IMR-90 (cell line): ENCODE measurements at regions not wholly inside any gene's neighbourhood (a gene's known extent, or its start where the extent isn't known, plus 50 kb on each side); places are given as distances from the start of the nearest gene placed in this dataset.

ENCODE experiments used
- ATAC-seq: fragments of 200-7000 bp; cut with Tn5 transposase; 2 replicates; pipeline ENCODE4 v1.9.1; 2020; ENCODE audit warnings: low read depth, mild to moderate bottlenecking, moderate library complexity
- BruUV-seq: library from RNA; stranded (reverse); fragments of 400-500 nt; replicated peaks from 2 replicates; lab custom pipeline; 2021; lab: Mats Ljungman, UMichigan
- CTCF ChIA-PET: fragments of 300-600 bp; formaldehyde crosslinking; extraction: SDS; loops from one replicate; lab custom pipeline; 2021; ENCODE audit warnings: antibody characterized with exemption; lab: Yijun Ruan, JAX
- POLR2A ChIA-PET: fragments of 300-600 bp; sonication (Branson Sonifier 250); formaldehyde crosslinking; loops from one replicate; lab custom pipeline; 2022; ENCODE audit warnings: antibody characterized with exemption; ENCODE audit not compliant: unreplicated experiment; lab: Charles Lee
- DNase-seq: peaks from one replicate; pipeline ENCODE4 v3.0.0; 2013
- H2AFZ ChIP-seq: replicated peaks from 2 replicates; pipeline ENCODE3; 2013; ENCODE audit warnings: low read length, mild to moderate bottlenecking; ENCODE audit not compliant: poor library complexity
- H2AK5ac ChIP-seq: 2 replicates; pipeline ENCODE4 v1.6.1; 2013; ENCODE audit warnings: low read depth, low read length, inconsistent platforms
- H2AK9ac ChIP-seq: replicated peaks from 2 replicates; pipeline ENCODE3; 2013; ENCODE audit warnings: mild to moderate bottlenecking, low read depth, low read length, moderate library complexity; ENCODE audit not compliant: poor library complexity
- H2BK120ac ChIP-seq: 2 replicates; pipeline ENCODE4 v1.6.1; 2013; ENCODE audit warnings: low read depth, low read length, inconsistent platforms
- H2BK15ac ChIP-seq: 3 replicates; pipeline ENCODE4 v1.6.1; 2013; ENCODE audit warnings: low read depth, low read length, inconsistent platforms
- H2BK20ac ChIP-seq: 2 replicates; pipeline ENCODE4 v1.6.1; 2013; ENCODE audit warnings: low read depth, mild to moderate bottlenecking, inconsistent platforms, low read length, moderate library complexity
- H2BK5ac ChIP-seq: 2 replicates; pipeline ENCODE4 v1.6.1; 2013; ENCODE audit warnings: mild to moderate bottlenecking, low read depth, low read length, inconsistent platforms; ENCODE audit not compliant: poor library complexity, severe bottlenecking
- H3K14ac ChIP-seq: replicated peaks from 2 replicates; pipeline ENCODE4 v1.6.1; 2013; ENCODE audit warnings: low read depth, low read length, inconsistent platforms
- H3K18ac ChIP-seq: 2 replicates; pipeline ENCODE4 v1.6.1; 2013; ENCODE audit warnings: low read depth, low read length, control low read depth
- H3K23ac ChIP-seq: 2 replicates; pipeline ENCODE4 v1.6.1; 2013; ENCODE audit warnings: low read depth, low read length, inconsistent platforms
- H3K27ac ChIP-seq: 2 replicates; pipeline ENCODE4 v1.5.1; 2013; ENCODE audit warnings: mild to moderate bottlenecking, control low read depth, low read length; ENCODE audit not compliant: insufficient read depth
- H3K27me3 ChIP-seq: 2 replicates; pipeline ENCODE4 v1.6.1; 2013; ENCODE audit warnings: low read length; ENCODE audit not compliant: control insufficient read depth, insufficient read depth
- H3K36me3 ChIP-seq: 2 replicates; pipeline ENCODE4 v1.6.1; 2013; ENCODE audit warnings: low read length, mixed read lengths; ENCODE audit not compliant: control insufficient read depth, insufficient read depth
- H3K4ac ChIP-seq: 2 replicates; pipeline ENCODE4 v1.6.1; 2013; ENCODE audit warnings: low read depth, low read length, inconsistent platforms
- H3K4me1 ChIP-seq: 2 replicates; pipeline ENCODE4 v1.6.1; 2013; ENCODE audit warnings: low read length, mixed read lengths; ENCODE audit not compliant: control insufficient read depth, insufficient read depth
- H3K4me2 ChIP-seq: 2 replicates; pipeline ENCODE4 v1.6.1; 2013; ENCODE audit warnings: low read depth, mild to moderate bottlenecking, control low read depth, low read length, moderate library complexity
- H3K4me3 ChIP-seq: 2 replicates; pipeline ENCODE4 v1.5.1; 2013; ENCODE audit warnings: low read depth, mild to moderate bottlenecking, control low read depth, low read length, moderate library complexity; ENCODE audit not compliant: insufficient read depth
- H3K56ac ChIP-seq: 2 replicates; pipeline ENCODE4 v1.6.1; 2013; ENCODE audit warnings: low read length, inconsistent platforms; ENCODE audit not compliant: insufficient read depth; ENCODE audit errors: extremely low read depth
- H3K79me1 ChIP-seq, 2 experiments: 2 replicates each; pipeline ENCODE4 v1.6.1; 2013; ENCODE audit warnings: low read length in 2 of 2, inconsistent platforms in 1 of 2, low read depth in 1 of 2
- H3K9ac ChIP-seq: 2 replicates; pipeline ENCODE4 v1.6.1; 2013; ENCODE audit warnings: low read depth, low read length, control low read depth
- H3K9me1 ChIP-seq: 2 replicates; pipeline ENCODE4 v1.6.1; 2013; ENCODE audit warnings: low read length, inconsistent platforms; ENCODE audit not compliant: insufficient read depth
- H3K9me3 ChIP-seq: 2 replicates; pipeline ENCODE4 v1.6.1; 2013; ENCODE audit warnings: low read length; ENCODE audit not compliant: control insufficient read depth, insufficient read depth
- H4K20me1 ChIP-seq: 2 replicates; pipeline ENCODE4 v1.6.1; 2013; ENCODE audit warnings: low read length, inconsistent platforms; ENCODE audit not compliant: insufficient read depth
- H4K5ac ChIP-seq: 2 replicates; pipeline ENCODE4 v1.6.1; 2013; ENCODE audit warnings: mild to moderate bottlenecking, low read depth, low read length, control low read depth
- H4K8ac ChIP-seq, 2 experiments: 2 replicates each; pipeline ENCODE4 v1.6.1; 2013; ENCODE audit warnings: low read depth in 2 of 2, low read length in 2 of 2, control low read depth in 1 of 2, inconsistent platforms in 1 of 2
- H4K91ac ChIP-seq: 2 replicates; pipeline ENCODE4 v1.6.1; 2013; ENCODE audit warnings: low read depth, low read length, inconsistent platforms; ENCODE audit not compliant: insufficient read depth
- BHLHE40 ChIP-seq: fragments of 150-350 bp; IDR thresholded peaks from 2 replicates; pipeline ENCODE4 v1.6.1; 2016; ENCODE audit warnings: mild to moderate bottlenecking, low read depth, low read length
- CEBPB ChIP-seq: IDR thresholded peaks from 2 replicates; pipeline ENCODE4 v1.6.1; 2012; ENCODE audit warnings: low read depth, low read length, improper control_type of control experiment
- CHD1 ChIP-seq: IDR thresholded peaks from 2 replicates; pipeline ENCODE4 v1.6.1; 2012; ENCODE audit warnings: low read depth, low read length, improper control_type of control experiment
- ELK1 ChIP-seq: fragments of 150-350 bp; IDR thresholded peaks from 2 replicates; pipeline ENCODE4 v1.6.1; 2016; ENCODE audit warnings: low read depth, mild to moderate bottlenecking, low read length, moderate library complexity, borderline replicate concordance
- FOS ChIP-seq: fragments of 150-350 bp; IDR thresholded peaks from 2 replicates; pipeline ENCODE4 v1.6.1; 2016; ENCODE audit warnings: low read depth, low read length
- MAFK ChIP-seq: IDR thresholded peaks from 2 replicates; pipeline ENCODE4 v1.6.1; 2012; ENCODE audit warnings: low read depth, low read length, improper control_type of control experiment
- MAZ ChIP-seq: IDR thresholded peaks from 2 replicates; pipeline ENCODE4 v1.6.1; 2012; ENCODE audit warnings: low read depth, mild to moderate bottlenecking, low read length, improper control_type of control experiment, moderate library complexity, borderline replicate concordance
- MXI1 ChIP-seq: IDR thresholded peaks from 2 replicates; pipeline ENCODE4 v1.6.1; 2012; ENCODE audit warnings: low read depth, mild to moderate bottlenecking, low read length, moderate library complexity, borderline replicate concordance
- NFE2L2 ChIP-seq: fragments of 150-350 bp; IDR thresholded peaks from 2 replicates; pipeline ENCODE4 v1.6.1; 2016; ENCODE audit warnings: low read depth, mild to moderate bottlenecking, low read length
- POLR2A ChIP-seq: IDR thresholded peaks from 2 replicates; pipeline ENCODE4 v1.6.1; 2012; ENCODE audit warnings: mild to moderate bottlenecking, low read depth, low read length
- RAD21 ChIP-seq: IDR thresholded peaks from 2 replicates; pipeline ENCODE4 v1.6.1; 2012; ENCODE audit warnings: low read length, improper control_type of control experiment
- RCOR1 ChIP-seq: IDR thresholded peaks from 2 replicates; pipeline ENCODE4 v1.6.1; 2012; ENCODE audit warnings: mild to moderate bottlenecking, low read length, improper control_type of control experiment; ENCODE audit not compliant: insufficient replicate concordance
- RFX5 ChIP-seq: IDR thresholded peaks from 2 replicates; pipeline ENCODE4 v1.8.0; 2012; ENCODE audit warnings: low read depth, mild to moderate bottlenecking, low read length, moderate library complexity
- SMC3 ChIP-seq: fragments of 150-350 bp; IDR thresholded peaks from 2 replicates; pipeline ENCODE4 v1.6.1; 2016; ENCODE audit warnings: low read depth, mild to moderate bottlenecking, antibody characterized with exemption, low read length, moderate library complexity
- WGBS, 2 experiments: methylation state at CpG; one replicate each; pipeline versions ENCODE4 v1.1.5 to v1.1.7; 2013; ENCODE audit warnings: missing lambda C conversion rate in 2 of 2; ENCODE audit not compliant: insufficient read length in 1 of 2; ENCODE audit errors: extremely low coverage in 2 of 2; 5-methylcytosine and 5-hydroxymethylcytosine counted together
- dilution Hi-C: fragments of 300-500 bp; cut with HindIII; formaldehyde crosslinking; loops from one replicate; pipeline ENCODE4 v1.14.3; 2018; ENCODE audit warnings: low sequenced_read_pairs; ENCODE audit not compliant: unreplicated experiment
- in situ Hi-C: fragments of 300-500 bp; cut with MboI; formaldehyde crosslinking; loops from 3 replicates; pipeline ENCODE4 v1.14.3; 2019; ENCODE audit warnings: low sequenced_read_pairs, inconsistent platforms, mixed read lengths
- intact Hi-C: fragments of 100-400 bp; cut with micrococcal nuclease; formaldehyde crosslinking; loops from 2 replicates; pipeline ENCODE4 v1.10.0; 2022
- TF ChIP-seq, protein P1 (sequence below): conservative IDR thresholded peaks from 2 replicates; pipeline ENCODE4 v1.5.1; 2012; ENCODE audit warnings: mild to moderate bottlenecking, low read depth, low read length, improper control_type of control experiment
- TF ChIP-seq, protein P2 (sequence below): fragments of 150-350 bp; IDR thresholded peaks from 2 replicates; pipeline ENCODE4 v1.6.1; 2017; ENCODE audit warnings: mild to moderate bottlenecking, antibody characterized with exemption, low read length, low read depth

- H2AK5ac ChIP-seq: no peak overlapping the region
- TF ChIP-seq BHLHE40: no peak
- TF ChIP-seq, protein P1, sequence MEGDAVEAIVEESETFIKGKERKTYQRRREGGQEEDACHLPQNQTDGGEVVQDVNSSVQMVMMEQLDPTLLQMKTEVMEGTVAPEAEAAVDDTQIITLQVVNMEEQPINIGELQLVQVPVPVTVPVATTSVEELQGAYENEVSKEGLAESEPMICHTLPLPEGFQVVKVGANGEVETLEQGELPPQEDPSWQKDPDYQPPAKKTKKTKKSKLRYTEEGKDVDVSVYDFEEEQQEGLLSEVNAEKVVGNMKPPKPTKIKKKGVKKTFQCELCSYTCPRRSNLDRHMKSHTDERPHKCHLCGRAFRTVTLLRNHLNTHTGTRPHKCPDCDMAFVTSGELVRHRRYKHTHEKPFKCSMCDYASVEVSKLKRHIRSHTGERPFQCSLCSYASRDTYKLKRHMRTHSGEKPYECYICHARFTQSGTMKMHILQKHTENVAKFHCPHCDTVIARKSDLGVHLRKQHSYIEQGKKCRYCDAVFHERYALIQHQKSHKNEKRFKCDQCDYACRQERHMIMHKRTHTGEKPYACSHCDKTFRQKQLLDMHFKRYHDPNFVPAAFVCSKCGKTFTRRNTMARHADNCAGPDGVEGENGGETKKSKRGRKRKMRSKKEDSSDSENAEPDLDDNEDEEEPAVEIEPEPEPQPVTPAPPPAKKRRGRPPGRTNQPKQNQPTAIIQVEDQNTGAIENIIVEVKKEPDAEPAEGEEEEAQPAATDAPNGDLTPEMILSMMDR: no peak
- no peak for TF ChIP-seq CHD1
- no peak for TF ChIP-seq POLR2A
- no peak for TF ChIP-seq MXI1
- no peak for TF ChIP-seq CEBPB
- no peak for TF ChIP-seq MAFK
- no peak for TF ChIP-seq RFX5
- no peak for TF ChIP-seq RAD21
- TF ChIP-seq, protein P2, sequence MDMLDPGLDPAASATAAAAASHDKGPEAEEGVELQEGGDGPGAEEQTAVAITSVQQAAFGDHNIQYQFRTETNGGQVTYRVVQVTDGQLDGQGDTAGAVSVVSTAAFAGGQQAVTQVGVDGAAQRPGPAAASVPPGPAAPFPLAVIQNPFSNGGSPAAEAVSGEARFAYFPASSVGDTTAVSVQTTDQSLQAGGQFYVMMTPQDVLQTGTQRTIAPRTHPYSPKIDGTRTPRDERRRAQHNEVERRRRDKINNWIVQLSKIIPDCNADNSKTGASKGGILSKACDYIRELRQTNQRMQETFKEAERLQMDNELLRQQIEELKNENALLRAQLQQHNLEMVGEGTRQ: no peak
- TF ChIP-seq NFE2L2: no peak
- no peak for TF ChIP-seq ELK1
- TF ChIP-seq RCOR1: no peak
- TF ChIP-seq MAZ: no peak
- no peak for TF ChIP-seq FOS
- TF ChIP-seq SMC3: no peak
- no peaks in the 10 kb centered on the region for H3K9me1 ChIP-seq
- ChIA-PET CTCF (no interaction called here), POLR2A (no interaction called here)
- no peak overlapping the region for H2BK120ac ChIP-seq
- no peak overlapping the region for H3K56ac ChIP-seq
- no peak overlapping the region for H3K18ac ChIP-seq
- no peak overlapping the region for H2BK15ac ChIP-seq
- H3K23ac ChIP-seq: no peak overlapping the region
- dilution Hi-C loops (no loop called here), in situ Hi-C loops (no loop called here), intact Hi-C loops (no loop called here)
- H2AFZ ChIP-seq: no peak overlapping the region
- H4K8ac ChIP-seq: no peak overlapping the region
- no peak for DNase-seq
- H3K9me3 ChIP-seq: no peaks in the 10 kb centered on the region
- no peak overlapping the region for H4K91ac ChIP-seq
- BruUV-seq: no TSS peak
- no peaks in the 10 kb centered on the region for H3K79me1 ChIP-seq
- no peak overlapping the region for H4K5ac ChIP-seq
- H4K20me1 ChIP-seq: no peaks in the 10 kb centered on the region
- H3K36me3 ChIP-seq: no peaks in the 10 kb centered on the region
- no peak overlapping the region for H3K4me2 ChIP-seq
- no peak overlapping the region for H3K9ac ChIP-seq
- no peak overlapping the region for H2BK5ac ChIP-seq
- H3K27me3 ChIP-seq: peaks cover 5% of the 10 kb centered on the region
- H3K14ac ChIP-seq: no peak overlapping the region
- H3K27ac ChIP-seq: no peak overlapping the region
- no peak overlapping the region for H3K4me3 ChIP-seq
- ATAC-seq: no peak
- H2BK20ac ChIP-seq: no peak overlapping the region
- no peak overlapping the region for H2AK9ac ChIP-seq
- H3K4ac ChIP-seq: no peak overlapping the region
- no peaks in the 10 kb centered on the region for H3K4me1 ChIP-seq
- WGBS, 2 experiments: no CpG with 5 or more reads among the region's 2 CpGs
Observed at GRCh38 chr6:149184523-149184922, 133.0 kb upstream of the TAB2 start.
